Cardiac muscle cell (in vitro differentiated cells and primary cell): ENCODE measurements at regions not wholly inside any gene's neighbourhood (a gene's known extent, or its start where the extent isn't known, plus 50 kb on each side); places are given as distances from the start of the nearest gene placed in this dataset.
"Not testable (repeated sequence)": the region's sequence is repeated elsewhere in the genome, so short reads cannot be mapped to it uniquely, and the experiment has no call there.

Experiments used
- DNase-seq, 2 donors: peaks; one replicate each; pipeline versions ENCODE4 v3.0.0 to v3.0.0-alpha.2; 2010 to 2017; ENCODE audit warnings: low read depth in 1 of 2, low spot score in 1 of 2
- H3K27ac ChIP-seq: fragments of 200-600 bp; sonication (generic); 2 replicates; pipeline ENCODE4 v1.5.1; 2016
- H3K27me3 ChIP-seq: fragments of 200-600 bp; sonication (generic); 2 replicates; pipeline ENCODE4 v1.6.0; 2016; ENCODE audit warnings: control low read depth
- H3K36me3 ChIP-seq: fragments of 200-600 bp; sonication (generic); 2 replicates; pipeline ENCODE4 v1.5.1; 2016; ENCODE audit warnings: control low read depth
- H3K4me1 ChIP-seq: fragments of 200-600 bp; sonication (generic); 2 replicates; pipeline ENCODE4 v1.8.1; 2017; ENCODE audit warnings: low read depth, mild to moderate bottlenecking, mixed run types
- H3K4me3 ChIP-seq: fragments of 200-600 bp; sonication (generic); 2 replicates; pipeline ENCODE4 v1.5.1; 2016; ENCODE audit warnings: mild to moderate bottlenecking
- H3K9me3 ChIP-seq: fragments of 200-600 bp; sonication (generic); 2 replicates; pipeline ENCODE4 v1.5.1; 2017; ENCODE audit warnings: low read depth, mild to moderate bottlenecking, control low read depth
- TF ChIP-seq, protein P1 (sequence below): IDR thresholded peaks from 2 replicates; pipeline ENCODE4 v1.5.1; 2012; ENCODE audit warnings: low read depth, mild to moderate bottlenecking, low read length

DNA sequence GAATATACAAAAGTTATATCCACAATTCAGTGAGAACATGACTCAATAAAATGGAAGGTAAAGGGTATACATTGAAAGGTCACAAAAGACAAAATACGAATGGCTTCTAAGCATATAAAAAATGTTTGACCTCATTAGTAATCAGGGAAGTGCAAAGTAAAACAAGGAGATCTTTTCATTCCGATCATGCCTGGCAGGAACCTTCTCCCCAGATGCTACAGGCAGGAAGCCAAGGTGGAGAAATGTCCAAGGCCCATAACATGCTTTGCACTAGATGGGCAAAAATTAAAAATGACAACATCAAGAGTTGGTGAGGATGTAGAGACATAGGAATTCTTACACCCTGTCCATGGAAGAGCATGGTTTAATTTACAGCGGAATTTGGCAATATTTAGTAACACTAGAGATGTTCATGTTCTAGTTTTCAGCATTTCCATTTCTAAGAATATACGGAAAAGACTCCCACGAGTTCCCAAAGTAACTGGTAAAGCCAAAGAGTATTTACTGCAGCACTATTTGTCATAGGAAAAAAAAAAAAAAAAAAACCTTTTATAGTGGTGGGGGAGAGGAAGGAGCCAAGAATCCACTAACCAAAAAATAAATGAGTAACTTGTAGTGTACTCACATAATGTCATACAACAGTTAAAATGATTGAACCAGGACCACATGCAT, 184.5 kb upstream of the KAZN start:
- H3K27me3 ChIP-seq = no peaks in the 10 kb centered on the region
- no peaks in the 10 kb centered on the region for H3K4me1 ChIP-seq
- H3K36me3 ChIP-seq = no peaks in the 10 kb centered on the region
- no peaks in the 10 kb centered on the region for H3K9me3 ChIP-seq
- DNase-seq = peak in 1 of 2 donors; percentile 54
- H3K27ac ChIP-seq = no peak overlapping the region
- H3K4me3 ChIP-seq = no peak overlapping the region
- TF ChIP-seq, protein P1, sequence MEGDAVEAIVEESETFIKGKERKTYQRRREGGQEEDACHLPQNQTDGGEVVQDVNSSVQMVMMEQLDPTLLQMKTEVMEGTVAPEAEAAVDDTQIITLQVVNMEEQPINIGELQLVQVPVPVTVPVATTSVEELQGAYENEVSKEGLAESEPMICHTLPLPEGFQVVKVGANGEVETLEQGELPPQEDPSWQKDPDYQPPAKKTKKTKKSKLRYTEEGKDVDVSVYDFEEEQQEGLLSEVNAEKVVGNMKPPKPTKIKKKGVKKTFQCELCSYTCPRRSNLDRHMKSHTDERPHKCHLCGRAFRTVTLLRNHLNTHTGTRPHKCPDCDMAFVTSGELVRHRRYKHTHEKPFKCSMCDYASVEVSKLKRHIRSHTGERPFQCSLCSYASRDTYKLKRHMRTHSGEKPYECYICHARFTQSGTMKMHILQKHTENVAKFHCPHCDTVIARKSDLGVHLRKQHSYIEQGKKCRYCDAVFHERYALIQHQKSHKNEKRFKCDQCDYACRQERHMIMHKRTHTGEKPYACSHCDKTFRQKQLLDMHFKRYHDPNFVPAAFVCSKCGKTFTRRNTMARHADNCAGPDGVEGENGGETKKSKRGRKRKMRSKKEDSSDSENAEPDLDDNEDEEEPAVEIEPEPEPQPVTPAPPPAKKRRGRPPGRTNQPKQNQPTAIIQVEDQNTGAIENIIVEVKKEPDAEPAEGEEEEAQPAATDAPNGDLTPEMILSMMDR = no peak

- DNase-seq = peak in 1 of 2 donors; percentile 27
- H3K9me3 ChIP-seq = no peaks in the 10 kb centered on the region
Measured at GRCh38 chr1:14415396-14415795, 183.1 kb upstream of the KAZN start.

GRCh38 chr1:14419778-14420218, 178.7 kb upstream of the KAZN start:
- not testable (repeated sequence) for H3K27me3 ChIP-seq, H3K4me3 ChIP-seq, H3K27ac ChIP-seq, H3K4me1 ChIP-seq, DNase-seq, H3K36me3 ChIP-seq, H3K9me3 ChIP-seq

More at GRCh38 chr1:14415396-14415795, 183.1 kb upstream of the KAZN start:
- Histone ChIP-seq H3K4me1 (no peaks in the 10 kb centered on the region), H3K27me3 (no peaks in the 10 kb centered on the region), H3K4me3 (no peak overlapping the region), H3K27ac (no peak overlapping the region), H3K36me3 (no peaks in the 10 kb centered on the region)
- TF ChIP-seq, protein P1 = no peak

GRCh38 chr1:14420686-14421085, 177.8 kb upstream of the KAZN start:
- TF ChIP-seq, protein P1 = no peak
- no peak for DNase-seq

DNA sequence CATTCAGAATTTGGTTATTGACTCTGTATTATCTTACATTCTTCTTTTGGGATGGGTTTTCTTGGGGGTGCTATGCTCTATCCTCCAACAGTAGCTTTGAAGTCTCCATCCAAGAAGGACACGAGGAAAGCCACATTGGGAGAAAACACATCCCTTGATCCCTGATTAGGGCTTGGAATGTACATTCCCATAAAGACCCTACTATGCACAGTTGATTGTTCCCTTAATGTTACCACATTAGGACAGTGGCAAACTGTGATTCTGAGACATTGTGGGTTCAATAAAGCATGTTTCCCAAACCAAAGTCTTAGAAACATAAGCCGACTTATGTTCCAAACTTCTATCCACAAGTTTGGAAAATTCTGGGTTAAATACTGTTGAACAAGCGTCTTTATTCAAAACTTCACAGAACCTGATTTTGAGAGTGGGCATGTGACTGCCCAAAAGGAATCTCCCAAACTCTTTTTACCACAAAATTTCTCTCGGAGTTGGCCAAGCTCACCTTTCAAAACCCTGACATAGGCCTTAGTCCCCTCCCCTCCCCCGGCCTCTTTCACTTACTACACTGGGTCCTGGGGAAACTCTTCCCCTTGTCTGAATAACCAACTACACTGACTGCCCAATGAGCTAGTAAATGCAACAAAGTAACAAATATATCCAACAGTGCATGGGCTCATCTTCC, 177.0 kb upstream of the KAZN start:
- H3K4me1 ChIP-seq = no peaks in the 10 kb centered on the region
- H3K9me3 ChIP-seq = no peaks in the 10 kb centered on the region
- H3K27me3 ChIP-seq = no peaks in the 10 kb centered on the region
- TF ChIP-seq, protein P1 = no peak
- H3K4me3 ChIP-seq = no peak overlapping the region
- H3K27ac ChIP-seq = no peak overlapping the region
- DNase-seq = no peak
- no peaks in the 10 kb centered on the region for H3K36me3 ChIP-seq

More at GRCh38 chr1:14420686-14421085, 177.8 kb upstream of the KAZN start:
- no peaks in the 10 kb centered on the region for H3K36me3 ChIP-seq
- no peak overlapping the region for H3K27ac ChIP-seq
- no peaks in the 10 kb centered on the region for H3K9me3 ChIP-seq
- no peak overlapping the region for H3K4me3 ChIP-seq
- no peaks in the 10 kb centered on the region for H3K27me3 ChIP-seq
- H3K4me1 ChIP-seq = no peaks in the 10 kb centered on the region

- TF ChIP-seq, protein P1 = no peak
- H3K27ac ChIP-seq = no peak overlapping the region
- H3K9me3 ChIP-seq = no peaks in the 10 kb centered on the region
- H3K4me1 ChIP-seq = no peaks in the 10 kb centered on the region
- no peak overlapping the region for H3K4me3 ChIP-seq
- H3K36me3 ChIP-seq = no peaks in the 10 kb centered on the region
- H3K27me3 ChIP-seq = no peaks in the 10 kb centered on the region
- DNase-seq = no peak
Measured at GRCh38 chr1:14421977-14422609, 176.4 kb upstream of the KAZN start.
